ENCODE measurements at regions not wholly inside any gene's neighbourhood (a gene's known extent, or its start where the extent isn't known, plus 50 kb on each side); places are given as distances from the start of the nearest gene placed in this dataset.

DNA sequence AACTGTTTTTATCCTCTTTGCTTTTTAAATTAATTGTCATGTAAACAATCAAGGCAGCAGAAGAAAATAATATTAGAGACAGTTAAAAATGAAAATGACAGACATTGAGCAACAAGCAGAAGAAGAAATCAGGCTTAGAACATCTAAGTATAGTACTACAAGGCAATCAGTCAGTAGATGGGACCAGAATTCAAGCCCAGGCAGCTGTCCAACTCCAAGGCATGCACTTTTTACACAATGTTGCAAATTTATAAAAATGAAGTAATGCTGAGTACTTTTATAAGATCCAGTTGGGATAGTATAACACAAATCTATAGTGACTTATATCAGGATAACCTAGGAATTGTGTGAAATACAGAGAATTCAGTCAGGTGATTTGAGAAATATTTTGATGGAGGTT lies 2815.8 kb downstream of the PCDH9 start:
- TF ChIP-seq, protein P1, sequence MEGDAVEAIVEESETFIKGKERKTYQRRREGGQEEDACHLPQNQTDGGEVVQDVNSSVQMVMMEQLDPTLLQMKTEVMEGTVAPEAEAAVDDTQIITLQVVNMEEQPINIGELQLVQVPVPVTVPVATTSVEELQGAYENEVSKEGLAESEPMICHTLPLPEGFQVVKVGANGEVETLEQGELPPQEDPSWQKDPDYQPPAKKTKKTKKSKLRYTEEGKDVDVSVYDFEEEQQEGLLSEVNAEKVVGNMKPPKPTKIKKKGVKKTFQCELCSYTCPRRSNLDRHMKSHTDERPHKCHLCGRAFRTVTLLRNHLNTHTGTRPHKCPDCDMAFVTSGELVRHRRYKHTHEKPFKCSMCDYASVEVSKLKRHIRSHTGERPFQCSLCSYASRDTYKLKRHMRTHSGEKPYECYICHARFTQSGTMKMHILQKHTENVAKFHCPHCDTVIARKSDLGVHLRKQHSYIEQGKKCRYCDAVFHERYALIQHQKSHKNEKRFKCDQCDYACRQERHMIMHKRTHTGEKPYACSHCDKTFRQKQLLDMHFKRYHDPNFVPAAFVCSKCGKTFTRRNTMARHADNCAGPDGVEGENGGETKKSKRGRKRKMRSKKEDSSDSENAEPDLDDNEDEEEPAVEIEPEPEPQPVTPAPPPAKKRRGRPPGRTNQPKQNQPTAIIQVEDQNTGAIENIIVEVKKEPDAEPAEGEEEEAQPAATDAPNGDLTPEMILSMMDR (IDR thresholded peaks at IDR 0.05; ENCODE audit: extremely low read depth in 1 of 2, insufficient read depth in 1 of 2, low read depth in 1 of 2, low read length in 2 of 2), result no peak
- TF ChIP-seq POLR2A (IDR thresholded peaks at IDR 0.05; ENCODE audit: low read depth, low read length) (no peak), POLR2AphosphoS5 (IDR thresholded peaks at IDR 0.05; ENCODE audit: insufficient read depth, low read depth, low read length) (no peak), EZH2 (IDR thresholded peaks at IDR 0.05; ENCODE audit: borderline replicate concordance, low read depth, low read length, severe bottlenecking) (no peak), MYC (IDR thresholded peaks at IDR 0.05; ENCODE audit: low read depth, low read length) (no peak), JUN (IDR thresholded peaks at IDR 0.05; ENCODE audit: borderline replicate concordance, insufficient read depth, insufficient read length, low read depth) (no peak), FOS (IDR thresholded peaks at IDR 0.05; ENCODE audit: borderline replicate concordance, insufficient read depth, low read length) (no peak), GATA2 (IDR thresholded peaks at IDR 0.05; ENCODE audit: insufficient read depth, insufficient read length, low read depth, low read length) (no peak)
- TF ChIP-seq, protein P2, sequence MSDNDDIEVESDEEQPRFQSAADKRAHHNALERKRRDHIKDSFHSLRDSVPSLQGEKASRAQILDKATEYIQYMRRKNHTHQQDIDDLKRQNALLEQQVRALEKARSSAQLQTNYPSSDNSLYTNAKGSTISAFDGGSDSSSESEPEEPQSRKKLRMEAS (IDR thresholded peaks at IDR 0.05; ENCODE audit: insufficient read depth, insufficient read length), result no peak

All from endothelial cell of umbilical vein (primary cell).